ENCODE measurements at regions not wholly inside any gene's neighbourhood (a gene's known extent, or its start where the extent isn't known, plus 50 kb on each side); places are given as distances from the start of the nearest gene placed in this dataset.

- DNase-seq: no peak
Observed at GRCh38 chr10:35704401-35704800, 62.3 kb upstream of the FZD8 start.

- no peak for DNase-seq
Observed at GRCh38 chr10:35700487-35700882, 58.4 kb upstream of the FZD8 start.

- DNase-seq: no peak
Observed at GRCh38 chr10:35699848-35700486, 57.9 kb upstream of the FZD8 start.

GRCh38 chr10:35696392-35697287 lies 54.5 kb upstream of the FZD8 start:
- no peak for DNase-seq

GRCh38 chr10:35693800-35694199 lies 51.7 kb upstream of the FZD8 start:
- no peak for DNase-seq
